Pancreas (tissue), 10 donors: ENCODE measurements at regions not wholly inside any gene's neighbourhood (a gene's known extent, or its start where the extent isn't known, plus 50 kb on each side); places are given as distances from the start of the nearest gene placed in this dataset.
"Not testable (repeated sequence)": the region's sequence is repeated elsewhere in the genome, so short reads cannot be mapped to it uniquely, and the experiment has no call there.

Experiments used
- ATAC-seq, 4 donors: fragments of 200-7000 bp; cut with Tn5 transposase; one replicate each; pipeline versions ENCODE4 v1.8.0 to v1.9.1; 2020; ENCODE audit warnings: mild to moderate bottlenecking in 4 of 4, moderate library complexity in 4 of 4
- DNase-seq, 6 donors: peaks; one replicate each; pipeline ENCODE4 v3.0.0-alpha.2; 2020
- FAIRE-seq: peaks from 2 replicates; lab custom pipeline; 2012; peaks lifted over from hg19 to GRCh38; lab: Jason Lieb, UNC
- H3K27ac ChIP-seq, 4 donors: fragments of 200-600 bp; sonication (generic); 1 replicate in 3 of 4; 2 replicates in 1 of 4; pipeline versions ENCODE4 v1.5.0 to v1.8.0; 2020
- H3K27me3 ChIP-seq, 4 donors: fragments of 200-600 bp; one replicate each; pipeline ENCODE4 v1.8.0; 2021
- H3K36me3 ChIP-seq, 3 donors: fragments of 200-600 bp; sonication (generic) in 1 of 3; one replicate each; pipeline versions ENCODE4 v1.5.0 to v1.8.0; 2020 to 2021
- H3K4me1 ChIP-seq, 3 donors: fragments of 200-600 bp; one replicate each; pipeline ENCODE4 v1.8.0; 2021
- H3K4me3 ChIP-seq, 4 donors: fragments of 200-600 bp; sonication (generic) in 2 of 4; one replicate each; pipeline versions ENCODE4 v1.5.0 to v1.8.0; 2020 to 2021
- H3K9me3 ChIP-seq, 4 donors: fragments of 200-600 bp; one replicate each; pipeline ENCODE4 v1.8.0; 2021
- WGBS, 2 donors: extraction: QIAGEN DNeasy Blood & Tissue Kit; methylation state at CpG; one replicate each; pipeline ENCODE4 v1.1.7; 2013; 5-methylcytosine and 5-hydroxymethylcytosine counted together
- intact Hi-C, 3 donors: fragments of 100-400 bp; cut with DNase I; formaldehyde crosslinking; loops; one replicate each; pipeline versions ENCODE4 v1.11.1 to v1.14.2; 2022
- TF ChIP-seq, protein P1 (sequence below), 4 donors: fragments of 200-600 bp; sonication (generic) in 3 of 4; IDR thresholded peaks; one replicate each; pipeline versions ENCODE4 v1.5.0 to v1.8.0; 2021; ENCODE audit warnings: antibody characterized with exemption in 4 of 4
- donor health status: healthy with polysubstance abuse.
- donor health status: DM: no; HTN: no; CAD: no; lungs with moderate emphysema.
- donor health status: DM: no; HTN: no; CAD: no.
- donor health status: control.
- donor health status: control.
- donor health status: Bipolar disorder and iron deficiency.
- donor health status: DM: yes; HTN: yes; CAD: no.
- donor health status: DM: no; HTN: no; CAD: no.
- donor health status: DM: no; HTN: no; CAD: no.
- donor health status: DM: yes; HTN: yes; CAD: no.

DNA sequence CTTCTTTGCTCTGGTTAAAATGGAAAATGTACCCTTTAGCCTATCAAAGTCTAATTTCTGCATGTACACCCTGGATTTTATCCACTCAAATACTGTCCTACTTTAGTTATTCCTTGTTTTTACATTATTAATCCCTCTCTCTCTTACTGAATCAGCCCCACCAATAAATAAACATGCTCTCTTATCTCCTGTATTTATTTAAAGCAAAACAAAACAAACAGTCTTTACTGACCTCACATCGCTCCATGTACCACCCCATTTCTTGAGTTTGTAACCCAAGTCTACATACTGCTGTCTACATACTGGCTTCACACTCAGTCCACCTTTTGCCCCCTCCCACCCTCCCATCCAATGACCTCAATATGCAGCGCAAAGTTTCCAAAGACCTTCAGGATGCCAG lies 113.3 kb upstream of the RORA start:
- FAIRE-seq (no peak), ATAC-seq (no peak), DNase-seq (no peak)
- peaks cover 0 to 5% (median 0%) of the 10 kb centered on the region in 4 donors for H3K27me3 ChIP-seq
- H3K4me3 ChIP-seq: no peak overlapping the region
- no peaks in the 10 kb centered on the region for H3K36me3 ChIP-seq
- intact Hi-C loops: no loop called here
- no peak overlapping the region for H3K27ac ChIP-seq
- no peaks in the 10 kb centered on the region for H3K9me3 ChIP-seq
- TF ChIP-seq, protein P1, sequence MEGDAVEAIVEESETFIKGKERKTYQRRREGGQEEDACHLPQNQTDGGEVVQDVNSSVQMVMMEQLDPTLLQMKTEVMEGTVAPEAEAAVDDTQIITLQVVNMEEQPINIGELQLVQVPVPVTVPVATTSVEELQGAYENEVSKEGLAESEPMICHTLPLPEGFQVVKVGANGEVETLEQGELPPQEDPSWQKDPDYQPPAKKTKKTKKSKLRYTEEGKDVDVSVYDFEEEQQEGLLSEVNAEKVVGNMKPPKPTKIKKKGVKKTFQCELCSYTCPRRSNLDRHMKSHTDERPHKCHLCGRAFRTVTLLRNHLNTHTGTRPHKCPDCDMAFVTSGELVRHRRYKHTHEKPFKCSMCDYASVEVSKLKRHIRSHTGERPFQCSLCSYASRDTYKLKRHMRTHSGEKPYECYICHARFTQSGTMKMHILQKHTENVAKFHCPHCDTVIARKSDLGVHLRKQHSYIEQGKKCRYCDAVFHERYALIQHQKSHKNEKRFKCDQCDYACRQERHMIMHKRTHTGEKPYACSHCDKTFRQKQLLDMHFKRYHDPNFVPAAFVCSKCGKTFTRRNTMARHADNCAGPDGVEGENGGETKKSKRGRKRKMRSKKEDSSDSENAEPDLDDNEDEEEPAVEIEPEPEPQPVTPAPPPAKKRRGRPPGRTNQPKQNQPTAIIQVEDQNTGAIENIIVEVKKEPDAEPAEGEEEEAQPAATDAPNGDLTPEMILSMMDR (IDR thresholded peaks at IDR 0.05): no peak
- no peaks in the 10 kb centered on the region for H3K4me1 ChIP-seq
- WGBS, 2 donors: 53 to 72% methylated on average over 2 of the region's 2 CpGs

DNA sequence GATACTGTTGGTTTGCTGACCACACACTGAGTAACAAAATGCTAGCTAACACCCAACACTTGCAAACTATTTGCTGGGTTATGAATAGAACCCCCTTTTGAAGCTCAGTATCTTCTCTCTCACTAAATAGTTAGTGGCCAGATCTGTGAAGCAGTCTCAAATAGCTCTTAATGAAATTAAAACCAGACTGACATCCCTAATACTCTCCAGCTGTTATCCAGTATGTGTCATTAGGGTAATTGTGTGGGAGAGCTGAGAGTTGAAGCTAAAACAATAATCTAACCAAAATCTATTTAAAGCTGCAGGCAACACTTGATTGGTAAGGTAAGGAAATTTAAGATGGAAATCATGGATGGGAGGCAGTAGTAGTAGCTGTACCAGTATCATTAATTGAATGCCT lies 110.4 kb upstream of the RORA start:
- Histone ChIP-seq H3K9me3 (no peaks in the 10 kb centered on the region), H3K36me3 (no peaks in the 10 kb centered on the region), H3K4me3 (no peak overlapping the region), H3K27ac (no peak overlapping the region), H3K27me3 (peaks cover 0 to 5% (median 0%) of the 10 kb centered on the region in 4 donors), H3K4me1 (no peaks in the 10 kb centered on the region)
- TF ChIP-seq, protein P1 (IDR thresholded peaks at IDR 0.05): no peak
- DNase-seq: no peak
- no peak for ATAC-seq
- intact Hi-C loops: no loop called here
- no peak for FAIRE-seq

DNA sequence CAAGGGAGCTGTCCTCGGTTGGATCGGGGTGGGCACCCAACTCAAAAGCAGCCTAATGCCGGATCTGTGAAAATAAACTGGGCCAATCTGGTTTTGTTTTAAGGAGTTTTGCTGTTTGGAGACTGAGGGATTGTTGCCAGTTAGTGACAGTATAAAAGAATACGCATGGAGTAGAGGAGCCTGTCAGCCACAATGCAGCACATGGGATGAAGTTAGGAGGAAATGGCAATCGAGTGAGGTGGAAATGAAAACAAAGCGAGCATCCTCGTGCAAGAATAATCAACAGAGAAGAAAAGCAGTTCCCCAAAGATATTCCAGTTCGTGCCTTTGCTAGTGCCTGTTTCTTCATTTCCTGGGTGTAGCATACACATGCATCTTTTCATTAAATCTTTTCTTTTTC lies 108.4 kb upstream of the RORA start:
- H3K4me3 ChIP-seq: no peak overlapping the region
- no peaks in the 10 kb centered on the region for H3K36me3 ChIP-seq
- DNase-seq (no peak), FAIRE-seq (no peak), ATAC-seq (no peak)
- TF ChIP-seq, protein P1 (IDR thresholded peaks at IDR 0.05): no peak
- H3K9me3 ChIP-seq: no peaks in the 10 kb centered on the region
- peaks cover 0 to 5% (median 0%) of the 10 kb centered on the region in 4 donors for H3K27me3 ChIP-seq
- 67 to 84% methylated on average over 8 of the region's 8 CpGs for WGBS, 2 donors
- no peak overlapping the region for H3K27ac ChIP-seq
- intact Hi-C loops: no loop called here
- no peaks in the 10 kb centered on the region for H3K4me1 ChIP-seq

DNA sequence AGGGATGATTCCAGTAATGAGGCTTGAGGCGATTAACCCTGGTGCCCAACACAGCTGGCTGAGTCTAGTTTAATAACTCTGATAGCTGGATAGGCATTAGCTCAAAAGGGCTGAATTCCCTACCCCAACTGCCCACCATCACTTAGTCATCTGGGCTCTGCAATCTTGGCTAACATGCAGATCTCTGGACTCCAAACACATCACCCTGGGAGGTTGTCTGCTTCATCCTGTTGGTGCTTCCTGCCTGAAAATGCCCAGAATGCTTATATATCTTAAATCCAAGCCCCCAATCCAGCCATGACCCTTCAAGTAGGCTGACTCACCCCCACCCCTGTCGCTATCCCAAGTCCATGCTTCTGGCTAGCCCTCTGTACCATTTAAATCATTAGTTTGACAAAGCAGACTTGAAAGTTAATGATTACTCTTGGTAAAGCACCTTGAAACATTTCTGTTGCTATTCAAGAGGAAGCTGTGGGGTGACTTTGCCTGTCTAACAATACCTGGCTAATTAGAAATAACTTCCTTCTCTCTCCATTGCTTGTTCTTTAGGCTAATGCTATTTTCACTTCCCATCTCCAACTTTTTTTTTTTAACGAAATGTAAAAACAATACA lies 107.0 kb upstream of the RORA start:
- no peaks in the 10 kb centered on the region for H3K36me3 ChIP-seq
- no peaks in the 10 kb centered on the region for H3K4me1 ChIP-seq
- DNase-seq (no peak), ATAC-seq (peak in 3 of 4 donors; percentile 56 to 71 (median 67)), FAIRE-seq (no peak)
- intact Hi-C loops: no loop called here
- no peak overlapping the region for H3K27ac ChIP-seq
- H3K4me3 ChIP-seq: no peak overlapping the region
- peaks cover 0 to 4% (median 0%) of the 10 kb centered on the region in 4 donors for H3K27me3 ChIP-seq
- TF ChIP-seq, protein P1 (IDR thresholded peaks at IDR 0.05): no peak
- no peaks in the 10 kb centered on the region for H3K9me3 ChIP-seq
- 39 to 44% methylated on average over 3 of the region's 3 CpGs for WGBS, 2 donors

DNA sequence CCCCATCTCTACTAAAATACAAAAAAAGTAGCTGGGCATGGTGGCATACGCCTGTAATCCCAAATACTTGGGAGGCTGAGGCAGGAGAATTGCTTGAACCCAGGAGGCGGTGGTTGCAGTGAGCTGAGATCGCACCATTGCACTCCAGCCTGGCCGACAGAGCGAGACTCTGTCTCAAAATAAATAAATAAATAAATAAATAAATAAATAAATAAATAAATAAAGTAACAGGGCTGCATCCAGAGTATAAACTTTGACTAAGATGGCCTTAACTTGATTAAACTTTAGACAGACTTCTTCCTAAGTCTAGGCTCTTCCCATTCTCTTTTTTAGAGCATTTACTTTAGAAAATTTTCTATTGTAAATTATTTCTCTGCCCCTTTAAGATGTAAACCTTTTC lies 105.6 kb upstream of the RORA start:
- intact Hi-C loops, H3K4me1 ChIP-seq, H3K36me3 ChIP-seq, H3K27me3 ChIP-seq, H3K9me3 ChIP-seq, H3K27ac ChIP-seq, ATAC-seq, DNase-seq, H3K4me3 ChIP-seq, FAIRE-seq: not testable (repeated sequence)
- WGBS, 2 donors: 89 to 98% methylated on average over 5 of the region's 5 CpGs
